ENCODE measurements at regions not wholly inside any gene's neighbourhood (a gene's known extent, or its start where the extent isn't known, plus 50 kb on each side); places are given as distances from the start of the nearest gene placed in this dataset.

DNA sequence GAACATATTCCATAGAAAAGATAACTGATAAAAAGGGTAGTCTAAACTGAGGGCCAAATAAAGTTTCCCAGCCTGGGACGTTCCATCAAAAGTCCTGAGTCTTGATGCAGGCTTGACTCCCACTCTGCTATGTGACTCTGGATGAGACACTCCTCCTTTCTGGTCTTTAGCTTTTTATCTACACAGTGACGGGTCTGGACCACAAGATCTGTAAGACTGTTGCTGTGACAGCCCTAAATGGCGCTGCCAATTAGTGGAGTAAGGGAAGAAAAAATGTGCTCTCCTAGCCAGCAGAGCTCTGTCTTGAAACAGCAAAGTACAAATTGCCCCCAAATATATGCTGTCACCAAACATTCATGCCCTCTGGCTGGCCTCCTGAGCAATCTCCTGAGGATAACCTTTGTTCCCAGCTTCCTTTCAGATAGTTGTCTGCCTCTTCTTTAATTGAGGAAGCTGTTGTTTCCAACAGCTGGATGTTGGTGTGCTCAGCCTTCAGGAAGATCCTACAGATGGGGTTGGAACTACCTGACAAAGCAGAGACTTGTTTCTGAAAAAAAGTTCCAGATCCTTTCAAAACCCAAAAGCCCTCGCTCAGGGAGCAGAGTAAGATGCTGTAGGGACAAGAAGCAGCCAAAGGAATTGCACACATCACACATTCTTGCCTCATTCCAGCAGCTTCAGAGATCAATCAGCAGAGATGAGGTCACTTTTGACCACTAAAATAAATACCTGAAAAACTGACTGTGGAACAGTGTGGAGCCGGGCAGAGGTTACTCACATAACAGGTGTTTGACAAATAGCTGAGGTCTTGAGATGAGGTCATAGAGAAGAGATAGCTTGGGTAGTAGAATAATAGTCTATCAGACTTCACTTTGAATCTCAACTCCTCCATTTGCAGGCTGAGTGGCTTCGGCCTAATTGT, 383.4 kb upstream of the FGF13 start (continued):
- TF ChIP-seq, protein P1, sequence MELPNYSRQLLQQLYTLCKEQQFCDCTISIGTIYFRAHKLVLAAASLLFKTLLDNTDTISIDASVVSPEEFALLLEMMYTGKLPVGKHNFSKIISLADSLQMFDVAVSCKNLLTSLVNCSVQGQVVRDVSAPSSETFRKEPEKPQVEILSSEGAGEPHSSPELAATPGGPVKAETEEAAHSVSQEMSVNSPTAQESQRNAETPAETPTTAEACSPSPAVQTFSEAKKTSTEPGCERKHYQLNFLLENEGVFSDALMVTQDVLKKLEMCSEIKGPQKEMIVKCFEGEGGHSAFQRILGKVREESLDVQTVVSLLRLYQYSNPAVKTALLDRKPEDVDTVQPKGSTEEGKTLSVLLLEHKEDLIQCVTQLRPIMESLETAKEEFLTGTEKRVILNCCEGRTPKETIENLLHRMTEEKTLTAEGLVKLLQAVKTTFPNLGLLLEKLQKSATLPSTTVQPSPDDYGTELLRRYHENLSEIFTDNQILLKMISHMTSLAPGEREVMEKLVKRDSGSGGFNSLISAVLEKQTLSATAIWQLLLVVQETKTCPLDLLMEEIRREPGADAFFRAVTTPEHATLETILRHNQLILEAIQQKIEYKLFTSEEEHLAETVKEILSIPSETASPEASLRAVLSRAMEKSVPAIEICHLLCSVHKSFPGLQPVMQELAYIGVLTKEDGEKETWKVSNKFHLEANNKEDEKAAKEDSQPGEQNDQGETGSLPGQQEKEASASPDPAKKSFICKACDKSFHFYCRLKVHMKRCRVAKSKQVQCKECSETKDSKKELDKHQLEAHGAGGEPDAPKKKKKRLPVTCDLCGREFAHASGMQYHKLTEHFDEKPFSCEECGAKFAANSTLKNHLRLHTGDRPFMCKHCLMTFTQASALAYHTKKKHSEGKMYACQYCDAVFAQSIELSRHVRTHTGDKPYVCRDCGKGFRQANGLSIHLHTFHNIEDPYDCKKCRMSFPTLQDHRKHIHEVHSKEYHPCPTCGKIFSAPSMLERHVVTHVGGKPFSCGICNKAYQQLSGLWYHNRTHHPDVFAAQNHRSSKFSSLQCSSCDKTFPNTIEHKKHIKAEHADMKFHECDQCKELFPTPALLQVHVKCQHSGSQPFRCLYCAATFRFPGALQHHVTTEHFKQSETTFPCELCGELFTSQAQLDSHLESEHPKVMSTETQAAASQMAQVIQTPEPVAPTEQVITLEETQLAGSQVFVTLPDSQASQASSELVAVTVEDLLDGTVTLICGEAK (IDR thresholded peaks at IDR 0.05) = no peak
- TF ChIP-seq, protein P1 (CRISPR knock-in tag; IDR thresholded peaks at IDR 0.05) = no peak
- TF ChIP-seq POLR3G (IDR thresholded peaks at IDR 0.05; ENCODE audit: extremely low read depth, insufficient read length, insufficient replicate concordance) (no peak), GTF2E2 (tag; IDR thresholded peaks at IDR 0.05) (no peak), PHB2 (IDR thresholded peaks at IDR 0.05; ENCODE audit: low read depth) (no peak), KLF10 (CRISPR knock-in tag; IDR thresholded peaks at IDR 0.05) (no peak)
